Stimulated activated CD4-positive, alpha-beta T cell treated with anti-CD3 and anti-CD28 coated beads, TNF-alpha, amount 100 ng/mL, for 1 hour (primary cell): ENCODE measurements at regions not wholly inside any gene's neighbourhood (a gene's known extent, or its start where the extent isn't known, plus 50 kb on each side); places are given as distances from the start of the nearest gene placed in this dataset.

Experiments
- DNase-seq, 3 donors: peaks; one replicate each; pipeline ENCODE4 v3.0.0-alpha.2; 2020; ENCODE audit warnings: low read depth in 3 of 3, low spot score in 1 of 3

DNA sequence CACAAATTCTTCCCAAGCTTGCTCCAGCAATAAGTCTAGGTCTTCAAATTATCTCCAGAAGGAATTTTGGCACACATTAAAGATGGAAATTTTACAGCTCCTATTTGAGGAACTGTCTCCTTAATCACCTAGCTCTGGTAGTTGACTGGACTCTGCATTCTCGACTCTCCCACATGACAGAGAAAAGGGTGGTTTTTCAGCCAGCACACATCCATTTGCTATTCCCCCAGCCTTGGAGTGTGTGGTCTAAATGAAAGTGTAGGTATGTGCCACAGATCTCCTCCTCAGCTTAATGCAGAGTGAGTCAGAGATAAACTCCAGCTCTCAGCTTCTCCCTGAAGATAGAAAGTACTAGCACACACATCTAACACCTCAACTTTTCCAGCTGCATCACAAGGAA lies 62.2 kb upstream of the ALCAM start:
- no peak for DNase-seq

DNA sequence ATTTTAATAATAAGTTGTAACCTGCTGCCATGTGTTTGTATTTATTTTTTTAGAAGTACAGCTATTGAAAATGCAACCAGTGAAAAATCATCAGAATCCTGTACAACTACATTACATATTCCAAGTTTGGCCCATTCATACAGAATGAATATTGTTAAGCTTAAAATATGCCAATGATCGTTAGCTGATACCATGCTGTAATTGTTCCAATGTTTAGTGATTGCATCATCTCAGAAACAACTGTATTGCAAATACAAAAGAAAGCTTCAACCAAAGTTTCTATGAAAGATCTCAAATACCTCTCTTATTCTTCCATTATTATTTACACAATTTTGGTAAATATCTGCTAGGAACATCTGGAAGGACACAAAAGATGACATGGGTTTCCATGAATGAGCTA lies 51.6 kb upstream of the ALCAM start:
- DNase-seq: no peak

DNA sequence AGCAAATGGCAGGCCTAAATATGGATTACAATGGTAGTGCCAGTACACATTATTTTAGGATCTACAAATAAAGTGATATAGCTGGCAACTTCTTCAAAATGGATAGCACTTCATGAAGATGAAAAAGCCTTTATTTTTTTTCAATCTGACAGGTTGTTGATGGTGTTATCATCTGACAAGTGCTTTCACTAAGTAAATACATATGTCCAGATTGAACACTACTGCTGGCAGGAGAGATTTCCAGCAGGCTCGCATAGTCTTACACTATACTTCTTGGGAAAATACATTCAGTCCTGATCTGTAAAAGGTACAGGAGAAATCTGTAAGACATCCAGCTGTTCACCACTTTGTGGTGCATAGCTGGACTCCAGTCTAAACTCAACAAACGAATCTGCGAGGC lies 50.9 kb upstream of the ALCAM start:
- no peak for DNase-seq

- no peak for DNase-seq
Measured at GRCh38 chr3:105316331-105316730, 50.4 kb upstream of the ALCAM start.
